Non-pigmented ciliary epithelial cell (primary cell): ENCODE measurements at regions not wholly inside any gene's neighbourhood (a gene's known extent, or its start where the extent isn't known, plus 50 kb on each side); places are given as distances from the start of the nearest gene placed in this dataset.
"Not testable (repeated sequence)": the region's sequence is repeated elsewhere in the genome, so short reads cannot be mapped to it uniquely, and the experiment has no call there.

Experiments
- DNase-seq: peaks from one replicate; pipeline ENCODE4 v3.0.0-alpha.2; 2010; ENCODE audit warnings: low read depth

DNA sequence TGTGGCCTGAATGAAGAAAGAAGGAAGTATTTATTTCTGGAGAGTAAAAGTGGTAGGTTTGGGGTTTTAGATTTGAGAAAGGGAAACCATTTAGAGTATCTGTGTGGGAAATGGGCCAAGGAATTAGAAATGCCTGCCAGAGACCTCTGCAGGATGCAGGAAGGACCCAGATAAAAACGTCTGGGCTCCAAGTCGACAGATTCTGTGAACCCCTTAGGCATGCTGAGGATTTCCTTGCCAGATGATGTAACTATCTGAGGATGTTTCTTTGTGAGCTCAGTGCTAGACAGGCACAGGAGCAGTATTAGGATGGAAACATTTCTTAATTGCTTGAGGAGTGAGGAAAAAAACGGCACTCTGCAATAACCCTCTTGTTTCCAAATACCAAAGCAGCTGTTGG lies 251.8 kb upstream of the DMRT1 start:
- DNase-seq: no peak

DNA sequence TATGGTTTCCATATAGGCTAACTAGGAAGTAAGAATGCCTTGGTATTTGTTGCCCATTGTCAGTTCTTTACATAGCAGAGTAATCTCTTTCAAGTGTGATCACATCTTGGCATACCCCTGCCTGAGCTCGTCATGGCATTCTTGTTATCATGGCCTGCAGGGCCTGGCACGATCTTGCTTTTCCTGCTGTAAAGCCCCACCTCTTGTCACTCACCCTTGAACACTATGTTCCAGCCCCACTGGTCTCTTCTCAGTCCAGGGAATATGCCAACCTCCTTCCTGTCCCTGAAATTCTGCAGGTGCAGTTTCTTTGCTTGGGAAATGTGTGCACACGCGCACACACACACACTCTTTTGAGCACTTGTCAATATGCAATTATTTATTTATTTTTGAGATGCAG lies 250.2 kb upstream of the DMRT1 start:
- DNase-seq: no peak

DNA sequence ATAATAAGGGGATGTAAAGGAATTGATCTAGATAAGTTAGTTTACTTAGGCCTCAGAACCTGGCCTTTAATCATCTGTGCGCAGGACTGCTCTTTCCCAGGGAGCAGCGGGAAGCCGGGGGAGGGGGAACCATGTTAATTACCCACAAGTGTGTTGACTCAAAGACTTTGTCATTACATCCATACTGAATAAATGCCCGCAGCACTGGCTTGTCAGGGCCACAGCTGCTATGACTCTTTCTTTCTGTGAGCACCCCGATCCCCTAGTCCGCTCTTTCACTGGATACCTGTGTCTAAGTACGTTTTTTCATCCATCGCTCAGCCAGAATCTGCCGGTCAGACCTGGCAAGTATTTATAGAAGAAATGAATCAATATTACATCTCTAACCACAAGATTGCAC lies 249.3 kb upstream of the DMRT1 start:
- DNase-seq: no peak

DNA sequence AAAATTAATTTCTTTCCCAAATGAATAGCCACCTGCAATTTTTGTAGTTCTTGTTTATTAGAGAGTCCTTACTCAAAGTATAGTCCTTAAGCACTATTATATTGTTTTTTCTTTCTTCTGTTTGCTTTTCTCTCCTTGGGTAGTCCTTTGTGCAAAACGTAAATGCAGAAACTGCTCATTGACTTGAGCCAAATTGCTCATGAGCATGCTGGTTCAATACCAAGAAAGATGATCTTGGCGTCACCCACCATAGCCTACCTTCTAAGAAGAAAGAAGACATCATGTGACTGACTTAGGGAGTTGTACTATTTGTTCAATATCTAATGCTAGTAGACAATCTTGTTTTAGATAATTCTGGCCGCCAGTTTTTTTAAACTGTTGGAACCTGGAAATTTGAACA lies 248.8 kb upstream of the DMRT1 start:
- DNase-seq: no peak

DNA sequence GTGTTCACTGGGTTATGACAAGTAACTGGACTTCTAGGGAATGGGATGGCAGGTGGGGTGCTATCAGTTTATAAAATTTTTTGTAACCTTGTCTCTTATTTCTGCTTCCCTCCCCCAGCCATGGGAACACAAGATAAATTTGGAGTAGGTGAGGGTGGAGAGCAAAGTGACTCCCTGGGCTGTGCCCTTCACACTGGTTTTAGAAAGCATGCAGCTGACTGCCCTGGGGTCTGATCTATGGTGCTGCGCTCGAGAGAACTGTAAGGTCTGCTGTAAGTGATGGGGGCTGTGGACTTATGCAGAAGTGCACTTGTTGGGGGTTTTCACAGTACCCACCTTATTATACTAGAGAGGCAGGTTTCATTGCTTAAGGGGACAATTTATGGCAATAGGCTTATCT lies 247.7 kb upstream of the DMRT1 start:
- no peak for DNase-seq

DNA sequence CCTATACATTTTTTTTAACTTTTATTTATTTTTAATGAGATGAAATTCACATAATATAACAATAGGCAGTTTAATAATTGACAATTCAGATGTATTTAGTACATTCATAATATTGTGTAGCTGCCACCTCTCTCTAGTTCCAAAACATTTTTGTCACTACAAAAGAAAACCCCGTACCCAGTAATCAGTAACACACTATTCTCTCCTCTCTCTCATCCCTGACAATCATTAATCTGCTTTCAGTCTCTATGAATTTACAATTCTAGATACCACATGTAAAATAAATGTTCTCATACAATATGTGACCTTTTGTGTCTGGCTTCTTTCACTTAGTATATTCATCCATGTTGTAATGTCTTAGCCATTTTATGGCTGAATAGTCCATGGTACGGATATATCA lies 244.8 kb upstream of the DMRT1 start:
- no peak for DNase-seq

DNA sequence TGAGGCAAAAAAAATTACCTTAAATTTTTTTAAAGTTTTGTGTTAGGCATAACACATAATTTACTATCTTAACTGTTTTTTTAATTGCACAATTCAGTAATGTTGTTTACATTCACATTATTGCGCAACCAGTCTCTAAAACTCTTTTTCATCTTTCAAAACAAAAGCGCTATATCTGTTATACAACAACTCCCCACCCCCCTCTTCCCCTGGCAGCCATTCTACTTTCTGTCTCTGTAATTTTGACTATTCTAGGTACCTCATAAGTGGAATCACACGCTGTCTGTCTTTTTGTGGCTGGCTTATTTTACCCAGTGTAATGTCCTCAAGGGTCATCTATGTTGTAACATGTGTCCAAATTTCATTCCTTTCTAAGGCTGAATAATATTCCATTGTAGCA lies 241.5 kb upstream of the DMRT1 start:
- DNase-seq: no peak

DNA sequence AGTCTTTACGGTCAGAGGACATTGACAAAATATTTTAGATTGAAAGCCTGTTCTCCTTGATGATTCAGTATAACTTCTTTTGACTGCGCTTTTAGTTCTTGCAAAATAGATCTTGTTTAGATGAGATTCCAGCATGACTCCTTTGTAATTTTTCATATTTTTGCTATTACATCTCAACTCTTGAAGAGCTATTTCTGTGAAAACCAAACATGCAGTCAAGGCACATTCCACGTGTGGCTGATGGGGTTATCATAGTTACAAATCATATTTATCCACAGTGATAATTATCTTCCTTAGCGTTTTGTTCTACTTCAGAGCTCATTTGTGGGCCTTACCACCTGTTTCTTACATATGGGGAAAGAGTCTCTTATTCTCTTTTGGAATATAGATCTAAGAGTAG lies 238.8 kb upstream of the DMRT1 start:
- no peak for DNase-seq

DNA sequence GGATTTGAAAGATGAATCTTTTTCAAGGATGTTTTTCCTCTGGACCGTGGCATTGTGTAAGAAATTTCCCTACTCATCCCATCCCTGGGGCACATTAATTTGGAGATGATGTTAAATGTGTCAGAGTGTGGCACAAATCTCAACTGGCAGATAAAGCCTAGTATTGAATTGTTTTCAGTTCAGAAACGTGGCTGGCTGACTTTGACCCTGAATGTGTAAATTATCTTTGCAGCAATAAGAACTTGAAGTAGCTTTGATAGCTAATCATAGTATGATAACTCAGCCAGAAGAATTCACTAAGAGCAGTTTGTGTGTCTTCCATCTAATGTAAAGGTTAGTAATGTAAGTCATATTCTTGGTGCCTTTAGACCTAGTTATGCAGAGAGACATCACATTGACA lies 238.4 kb upstream of the DMRT1 start:
- no peak for DNase-seq

DNA sequence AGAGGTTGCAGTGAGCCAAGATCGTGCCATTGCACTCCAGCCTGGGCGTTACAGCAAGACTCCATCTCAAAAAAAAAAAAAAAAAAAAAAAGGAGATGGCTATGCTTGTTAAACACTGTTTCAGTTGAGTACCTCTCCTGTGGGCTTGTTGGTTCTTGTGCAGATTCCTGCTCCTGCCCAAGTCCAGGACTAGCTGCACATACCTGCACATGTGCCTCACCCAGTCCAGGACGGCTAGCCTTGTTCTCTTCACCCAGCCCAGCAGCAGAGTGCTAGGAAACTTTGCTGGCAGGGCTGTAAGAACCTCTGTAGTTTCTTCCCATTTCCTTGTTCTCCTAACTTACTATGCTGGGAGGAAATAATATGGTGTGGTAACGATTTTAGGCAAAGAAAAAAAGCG lies 234.1 kb upstream of the DMRT1 start:
- DNase-seq: no peak

DNA sequence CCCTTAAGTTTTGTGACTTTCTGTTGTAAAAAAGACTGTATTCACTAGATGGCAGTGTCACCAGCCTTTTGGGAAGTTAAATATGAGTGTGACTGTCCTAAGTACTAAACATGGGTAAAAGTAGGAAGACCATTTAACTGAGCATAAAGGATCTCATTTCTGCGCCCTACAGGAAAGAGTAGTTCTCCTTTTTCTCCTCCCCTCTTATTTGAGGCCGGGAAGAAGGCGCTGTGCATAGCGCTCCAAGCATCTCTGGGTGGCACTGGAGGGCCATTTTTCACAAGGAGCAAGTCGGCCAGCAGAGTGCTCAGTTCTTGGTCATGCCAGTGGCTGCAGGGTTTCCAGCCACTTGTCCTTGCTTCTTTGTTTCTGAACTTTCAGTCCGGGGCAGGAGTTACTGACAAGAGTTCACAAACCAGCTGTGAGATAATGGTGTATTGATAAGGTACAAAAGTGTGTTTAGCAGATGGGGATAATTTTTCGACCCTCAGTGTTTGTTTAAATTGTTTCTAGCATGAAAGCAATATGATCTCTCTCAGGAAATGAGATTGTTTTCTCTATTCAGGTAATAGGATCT lies 227.6 kb upstream of the DMRT1 start:
- peak; percentile 75 for DNase-seq

DNA sequence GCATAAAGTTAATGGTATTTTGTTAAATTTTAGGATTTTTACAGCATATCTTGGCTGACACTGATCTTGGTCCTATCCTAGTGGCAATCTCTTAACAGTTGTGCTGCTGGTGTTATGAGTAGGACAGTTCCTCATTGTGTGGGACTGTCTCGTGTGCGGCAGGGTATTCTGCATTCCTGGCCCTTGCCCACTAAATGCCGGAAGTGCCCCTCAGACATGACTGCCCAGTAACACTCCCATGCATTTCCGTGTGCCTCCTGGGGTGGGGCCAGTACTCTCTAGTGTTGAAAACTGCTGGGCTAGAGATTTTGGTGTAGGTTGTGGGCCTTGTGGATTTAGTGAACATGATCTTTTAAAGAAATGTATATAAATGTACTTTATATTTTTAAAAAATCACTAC lies 227.1 kb upstream of the DMRT1 start:
- DNase-seq: no peak

DNA sequence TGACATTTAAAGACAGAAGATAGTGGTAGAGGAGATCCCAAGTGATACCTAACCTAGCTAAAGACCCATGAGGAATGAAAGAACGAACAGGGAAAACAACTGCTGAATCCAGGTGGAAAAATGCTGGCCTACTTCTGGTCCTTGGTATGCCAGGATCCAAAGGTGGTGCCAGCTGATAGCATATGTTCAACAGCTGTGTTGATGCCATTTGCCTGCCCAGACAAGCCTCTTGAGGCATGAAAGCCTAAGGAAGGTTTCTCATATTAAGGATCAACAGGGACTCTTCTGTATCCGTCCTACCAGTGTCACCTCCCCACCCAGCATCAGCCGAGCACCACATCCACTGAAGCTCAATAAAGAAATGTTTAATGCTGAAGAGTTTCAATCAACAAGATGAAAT lies 225.7 kb upstream of the DMRT1 start:
- no peak for DNase-seq

DNA sequence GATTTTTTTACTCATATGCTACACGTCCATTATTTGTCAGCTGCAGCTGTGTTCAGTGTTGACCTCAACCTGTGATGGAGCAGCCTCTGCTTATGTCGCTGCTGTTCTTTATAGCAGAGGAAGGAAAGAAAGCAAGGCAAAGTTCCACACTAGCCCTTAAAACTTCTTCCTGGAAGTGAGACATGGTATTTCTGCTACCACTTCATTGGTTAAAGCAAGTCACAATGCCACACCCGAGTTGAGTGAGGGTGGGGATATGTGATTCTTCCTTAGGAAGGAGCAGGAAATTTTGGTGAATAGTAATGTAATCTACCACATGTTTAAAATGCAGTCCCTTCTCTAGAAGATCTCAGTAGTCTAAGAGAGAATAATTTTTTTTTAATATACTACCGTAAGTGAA lies 224.8 kb upstream of the DMRT1 start:
- no peak for DNase-seq

DNA sequence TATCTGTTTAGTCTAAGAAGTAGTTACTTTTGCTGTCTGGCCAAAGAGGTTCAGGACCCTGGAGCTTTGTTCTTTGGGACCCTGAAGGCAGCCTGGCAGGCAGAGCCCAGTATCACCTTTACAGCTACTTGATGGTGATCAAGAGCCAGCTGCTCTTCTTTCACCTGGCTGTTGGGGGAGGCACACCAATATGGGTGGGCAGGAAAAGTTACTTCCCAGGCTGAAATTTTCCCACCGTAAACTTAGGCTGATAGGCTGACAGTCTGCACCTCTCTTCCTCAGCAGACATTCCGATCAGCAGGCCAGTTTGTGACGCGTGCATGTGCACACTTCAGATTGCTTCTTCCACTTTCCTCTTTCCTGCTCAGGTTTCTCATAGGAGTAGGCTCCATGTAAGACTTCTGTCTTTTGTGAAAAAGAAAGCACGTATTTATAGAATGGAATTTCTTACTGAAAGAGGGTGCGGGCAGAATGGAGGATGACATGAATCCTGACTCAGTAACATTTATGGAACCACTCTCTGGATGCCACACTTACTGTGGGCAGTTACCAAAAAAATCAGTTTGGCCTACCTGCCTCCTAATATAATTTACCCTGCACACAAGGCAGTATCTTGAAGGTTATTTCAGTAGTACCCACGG lies 223.9 kb upstream of the DMRT1 start:
- DNase-seq: no peak

DNA sequence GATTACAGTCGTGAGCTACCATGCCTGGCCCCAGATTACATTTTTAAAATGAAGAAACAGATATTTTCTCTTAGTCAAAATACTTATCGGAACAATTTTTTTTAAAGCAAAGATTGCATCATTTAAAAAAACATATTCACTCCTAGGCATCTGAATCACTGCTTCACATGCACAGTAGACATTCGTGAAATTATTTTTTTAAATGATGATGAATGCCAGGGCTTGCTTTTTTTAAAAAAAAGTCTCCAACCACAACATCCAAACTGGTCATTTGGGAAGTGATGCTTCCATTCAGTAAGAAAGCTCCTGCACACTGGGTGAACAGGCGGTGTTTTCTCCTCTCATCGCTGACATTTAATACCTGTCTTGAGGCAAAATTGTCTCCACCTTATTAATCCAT lies 223.0 kb upstream of the DMRT1 start:
- DNase-seq: peak; percentile 28

DNA sequence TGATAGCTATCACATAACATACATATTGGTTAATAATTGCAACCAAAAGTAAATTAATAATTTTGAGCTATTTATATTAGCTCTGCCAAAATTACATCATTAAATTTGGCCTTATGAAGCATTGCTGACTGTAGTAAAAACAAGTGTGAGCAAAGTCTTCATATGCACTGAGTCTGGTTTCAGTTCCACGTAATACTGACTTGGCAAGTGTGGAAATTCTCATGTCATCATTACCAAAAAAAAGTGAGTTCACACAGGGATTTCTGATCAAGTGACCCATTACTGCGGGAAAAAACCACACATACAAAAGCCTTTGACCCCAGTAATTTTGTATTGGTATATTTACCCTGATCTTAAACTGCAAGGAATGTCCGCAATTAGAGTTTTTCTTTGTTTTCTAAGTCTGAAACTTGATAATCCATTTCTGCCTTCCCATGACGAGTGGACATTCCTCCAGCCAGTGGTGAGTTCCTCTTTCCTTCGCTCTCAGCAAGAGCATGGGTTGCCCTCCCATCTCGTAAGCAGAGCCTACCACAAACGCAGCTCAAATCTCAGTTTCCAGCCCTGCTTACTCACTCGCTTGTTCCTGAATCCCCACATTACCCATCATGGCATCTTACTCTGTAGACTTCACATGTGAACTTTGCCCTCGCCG lies 220.2 kb upstream of the DMRT1 start:
- no peak for DNase-seq

DNA sequence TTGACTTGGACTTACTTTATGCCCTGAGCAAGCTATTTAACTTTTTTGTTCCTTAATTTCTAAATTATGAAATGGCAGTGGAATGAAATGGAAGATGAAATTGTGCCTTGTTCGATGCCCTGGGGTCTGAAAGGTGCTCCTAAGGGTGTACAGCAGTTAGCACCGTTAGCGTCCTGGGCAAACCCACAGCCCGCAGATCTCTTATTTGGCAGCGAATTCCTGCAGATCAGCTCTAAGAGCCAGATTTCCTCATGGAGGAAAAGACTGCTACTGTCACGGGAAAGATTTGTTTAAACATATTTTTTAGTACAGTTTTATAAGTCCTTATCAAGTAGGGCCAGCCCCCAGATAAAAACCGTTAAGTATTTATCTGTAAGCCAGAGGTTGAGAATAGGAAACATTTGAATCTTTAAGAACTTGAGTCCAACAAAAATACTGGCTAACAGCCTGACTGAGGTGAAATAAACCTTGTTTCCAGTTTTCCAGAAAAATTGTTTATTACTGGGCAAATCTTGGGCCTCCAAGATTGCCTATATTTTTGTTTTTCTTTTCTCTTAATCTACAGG lies 216.5 kb upstream of the DMRT1 start:
- no peak for DNase-seq

DNA sequence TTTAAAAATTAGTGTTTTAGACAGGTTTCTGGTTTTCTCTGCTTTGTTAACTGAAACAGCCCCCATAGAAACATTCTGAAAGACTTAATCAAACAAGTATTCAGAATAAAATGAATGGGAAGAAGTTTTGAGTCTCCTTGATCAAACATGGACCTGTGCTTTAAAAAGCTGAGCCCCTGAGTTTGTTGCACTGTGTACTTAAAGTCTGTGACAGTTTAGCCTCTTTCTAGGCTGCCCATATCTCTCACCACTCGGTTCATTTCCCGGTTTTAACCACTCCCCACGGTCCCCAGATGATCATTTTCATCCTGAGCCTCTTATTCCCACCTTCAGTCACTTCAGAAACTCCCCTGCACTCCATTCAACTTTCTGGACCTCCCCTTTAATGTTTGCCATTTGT lies 215.9 kb upstream of the DMRT1 start:
- no peak for DNase-seq

DNA sequence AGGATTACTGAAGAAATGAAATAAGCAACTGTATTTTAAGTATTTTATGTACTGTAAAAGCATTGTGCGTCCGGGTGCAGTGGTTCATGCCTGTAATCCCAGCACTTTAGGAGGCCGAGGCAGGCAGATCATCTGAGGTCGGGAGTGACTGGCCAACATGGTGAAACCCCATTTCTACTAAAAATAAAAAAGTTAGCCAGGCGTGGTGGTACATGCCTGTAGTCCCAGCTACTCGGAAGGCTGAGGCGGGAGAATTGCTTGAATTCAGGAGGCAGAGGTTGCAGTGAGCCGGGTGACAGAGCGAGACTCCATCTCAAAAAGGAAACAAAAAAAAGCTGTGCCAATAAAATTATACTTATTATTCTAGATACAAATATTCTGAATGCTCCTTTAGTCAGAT lies 215.4 kb upstream of the DMRT1 start:
- not testable (repeated sequence) for DNase-seq

DNA sequence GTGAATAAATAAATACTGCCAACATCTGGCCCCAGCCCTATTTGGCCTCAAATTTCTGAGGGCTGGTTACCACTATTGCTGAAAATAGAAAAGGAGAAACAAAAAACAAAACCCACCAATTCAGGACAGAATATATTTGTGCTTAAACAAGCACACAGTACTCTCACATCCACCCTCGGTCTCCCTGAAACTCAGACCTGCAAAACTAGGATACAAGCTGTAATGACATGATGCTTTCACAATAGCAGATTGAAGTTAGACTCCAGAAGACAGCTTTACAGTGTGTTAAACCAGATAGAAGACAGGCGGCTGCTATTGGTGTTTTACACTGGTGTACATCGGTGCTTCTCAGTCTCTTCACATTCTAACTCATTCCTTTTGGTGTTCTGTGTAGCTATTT lies 214.9 kb upstream of the DMRT1 start:
- no peak for DNase-seq

DNA sequence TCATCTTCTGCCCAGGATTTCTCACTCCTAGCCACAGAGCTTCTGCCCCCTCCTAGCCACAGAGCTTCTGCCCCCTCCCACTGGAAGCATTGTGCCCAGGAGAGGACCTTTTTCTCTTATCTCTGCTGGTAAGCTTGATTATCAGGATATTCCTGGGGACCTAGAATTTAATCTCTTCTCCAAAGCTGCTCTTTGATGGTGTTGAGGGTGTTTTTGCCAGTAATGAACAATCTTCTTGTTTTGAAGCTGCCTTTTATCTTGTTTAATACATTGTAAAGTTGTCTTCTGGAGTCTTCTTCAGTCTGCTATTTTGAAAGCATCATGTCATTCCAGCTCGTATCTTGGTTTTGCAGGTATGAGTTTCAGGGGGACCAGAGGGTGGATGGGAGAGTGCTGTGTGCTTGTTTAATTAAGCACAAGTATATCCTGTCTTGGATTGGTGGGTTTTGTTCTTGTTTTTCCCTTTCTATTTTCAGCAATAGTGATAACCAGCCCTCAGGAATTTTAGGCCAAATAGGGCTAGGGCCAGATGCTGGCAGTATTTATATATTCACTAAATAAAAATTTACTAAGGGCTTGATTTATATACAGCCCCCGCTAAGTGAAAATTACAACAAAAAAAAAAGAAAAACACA lies 214.0 kb upstream of the DMRT1 start:
- no peak for DNase-seq

DNA sequence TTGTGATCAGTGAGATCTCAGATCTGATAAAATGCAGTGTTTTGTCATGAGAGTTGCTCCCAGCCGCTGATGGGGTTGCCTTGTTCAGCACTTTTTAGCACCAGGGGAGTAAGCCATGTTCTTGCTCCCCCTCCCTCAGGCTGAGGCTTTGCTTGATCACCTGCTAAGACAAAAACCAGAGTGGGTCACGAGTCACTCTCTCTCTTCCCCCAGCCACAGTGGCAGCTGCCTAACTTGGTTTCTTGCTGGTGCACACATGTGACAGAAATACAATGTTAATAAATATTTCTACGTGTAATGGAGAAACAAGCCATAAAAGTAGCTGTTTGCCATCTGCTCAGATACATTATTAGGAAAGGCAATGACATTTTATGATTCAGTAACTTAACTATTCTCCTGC lies 212.4 kb upstream of the DMRT1 start:
- no peak for DNase-seq
